Psoas muscle (tissue), 7 donors: ENCODE measurements at regions not wholly inside any gene's neighbourhood (a gene's known extent, or its start where the extent isn't known, plus 50 kb on each side); places are given as distances from the start of the nearest gene placed in this dataset.

Source experiments
- ATAC-seq, 4 donors: fragments of 200-7000 bp; cut with Tn5 transposase; one replicate each; pipeline ENCODE4 v1.9.1; 2020; ENCODE audit warnings: moderate library complexity in 3 of 4, mild to moderate bottlenecking in 2 of 4
- DNase-seq, 2 donors: peaks; one replicate each; pipeline ENCODE4 v3.0.0-alpha.2; 2020
- H3K27ac ChIP-seq: fragments of 200-600 bp; one replicate; pipeline ENCODE4 v1.8.0; 2022
- H3K27me3 ChIP-seq, 3 donors: fragments of 200-600 bp in 1 of 3; one replicate each; pipeline versions ENCODE4 v1.6.1 to v1.8.0; 2013 to 2022; ENCODE audit warnings: low read length in 2 of 3, mild to moderate bottlenecking in 2 of 3, moderate library complexity in 1 of 3; ENCODE audit not compliant: insufficient read depth in 3 of 3
- H3K36me3 ChIP-seq, 2 donors: fragments of 200-600 bp in 1 of 2; one replicate each; pipeline versions ENCODE4 v1.6.1 to v1.8.0; 2013 to 2022; ENCODE audit warnings: low read depth in 1 of 2, mild to moderate bottlenecking in 1 of 2, moderate library complexity in 1 of 2; ENCODE audit not compliant: insufficient read depth in 1 of 2
- H3K4me1 ChIP-seq: fragments of 200-600 bp; one replicate; pipeline ENCODE4 v1.8.0; 2022
- H3K4me3 ChIP-seq: fragments of 200-600 bp; one replicate; pipeline ENCODE4 v1.8.0; 2022; ENCODE audit warnings: mild to moderate bottlenecking
- H3K9me3 ChIP-seq: fragments of 200-600 bp; one replicate; pipeline ENCODE4 v1.8.0; 2022
- CTCF ChIP-seq: fragments of 200-600 bp; IDR thresholded peaks from one replicate; pipeline ENCODE4 v1.8.0; 2022; ENCODE audit warnings: antibody characterized with exemption
- WGBS, 3 donors: extraction: QIAGEN DNeasy Blood & Tissue Kit; methylation state at CpG; one replicate each; pipeline versions ENCODE4 v1.1.6 to v1.1.7; 2013; 5-methylcytosine and 5-hydroxymethylcytosine counted together
- intact Hi-C, 2 donors: fragments of 100-400 bp; cut with DNase I; formaldehyde crosslinking; loops; one replicate each; pipeline versions ENCODE4 v1.11.0 to v1.14.2; 2022
- donor health status: healthy with polysubstance abuse.
- donor health status: DM: no; HTN: no; CAD: no; lungs with moderate emphysema.
- donor health status: Bipolar disorder and iron deficiency.
- donor health status: healthy.
- donor health status: DM: yes; HTN: yes; CAD: no.
- donor health status: DM: no; HTN: no; CAD: no.
- donor health status: DM: yes; HTN: yes; CAD: no.

GRCh38 chr9:10835791-10836463 lies 223.1 kb upstream of the PTPRD start:
- no peaks in the 10 kb centered on the region for H3K36me3 ChIP-seq
- no peak overlapping the region for H3K4me3 ChIP-seq
- intact Hi-C loops, result no loop called here
- TF ChIP-seq CTCF, result no peak
- no peaks in the 10 kb centered on the region for H3K4me1 ChIP-seq
- DNase-seq (no peak), ATAC-seq (no peak)
- H3K27ac ChIP-seq, result no peak overlapping the region
- no peaks in the 10 kb centered on the region for H3K9me3 ChIP-seq
- 91 to 96% (median 94%) methylated on average over 22 of the region's 22 CpGs for WGBS, 3 donors
- no peaks in the 10 kb centered on the region for H3K27me3 ChIP-seq

GRCh38 chr9:10843151-10843550 lies 230.3 kb upstream of the PTPRD start:
- H3K27me3 ChIP-seq, result no peaks in the 10 kb centered on the region
- no peak overlapping the region for H3K27ac ChIP-seq
- intact Hi-C loops, result no loop called here
- ATAC-seq (no peak), DNase-seq (no peak)
- no peak overlapping the region for H3K4me3 ChIP-seq
- no peaks in the 10 kb centered on the region for H3K9me3 ChIP-seq
- H3K36me3 ChIP-seq, result no peaks in the 10 kb centered on the region
- WGBS, 3 donors, result 21 to 35% (median 26%) methylated on average over 3 of the region's 3 CpGs
- no peak for TF ChIP-seq CTCF
- no peaks in the 10 kb centered on the region for H3K4me1 ChIP-seq

- 16 to 33% (median 27%) methylated on average over 1 of the region's 1 CpG for WGBS, 3 donors
- no peak for TF ChIP-seq CTCF
- no peaks in the 10 kb centered on the region for H3K4me1 ChIP-seq
- intact Hi-C loops, result no loop called here
- H3K9me3 ChIP-seq, result no peaks in the 10 kb centered on the region
- DNase-seq (no peak), ATAC-seq (no peak)
- H3K36me3 ChIP-seq, result no peaks in the 10 kb centered on the region
- no peak overlapping the region for H3K4me3 ChIP-seq
- H3K27ac ChIP-seq, result no peak overlapping the region
- no peaks in the 10 kb centered on the region for H3K27me3 ChIP-seq
Measured at GRCh38 chr9:10855847-10856246, 243.0 kb upstream of the PTPRD start.

GRCh38 chr9:10858817-10859216 lies 246.0 kb upstream of the PTPRD start:
- 59 to 64% (median 61%) methylated on average over 1 of the region's 1 CpG for WGBS, 3 donors
- Histone ChIP-seq H3K36me3 (no peaks in the 10 kb centered on the region), H3K4me1 (no peaks in the 10 kb centered on the region), H3K27ac (no peak overlapping the region), H3K4me3 (no peak overlapping the region), H3K27me3 (no peaks in the 10 kb centered on the region), H3K9me3 (no peaks in the 10 kb centered on the region)
- TF ChIP-seq CTCF, result no peak
- ATAC-seq, result no peak
- no peak for DNase-seq
- intact Hi-C loops, result no loop called here

GRCh38 chr9:10863476-10863875 lies 250.7 kb upstream of the PTPRD start:
- DNase-seq, result no peak
- Histone ChIP-seq H3K27ac (no peak overlapping the region), H3K4me3 (no peak overlapping the region), H3K36me3 (no peaks in the 10 kb centered on the region), H3K9me3 (no peaks in the 10 kb centered on the region), H3K4me1 (no peaks in the 10 kb centered on the region), H3K27me3 (no peaks in the 10 kb centered on the region)
- ATAC-seq, result no peak
- 59 to 73% (median 65%) methylated on average over 2 of the region's 2 CpGs for WGBS, 3 donors
- TF ChIP-seq CTCF, result no peak
- intact Hi-C loops, result loop anchor here in 1 of 2 donors (10.0 kb wide), 1 partner anchor 59 kb away; no protein-coding TSS in a partner anchor
